LNCaP clone FGC (cell line): ENCODE measurements at regions not wholly inside any gene's neighbourhood (a gene's known extent, or its start where the extent isn't known, plus 50 kb on each side); places are given as distances from the start of the nearest gene placed in this dataset.
"Not testable (repeated sequence)": the region's sequence is repeated elsewhere in the genome, so short reads cannot be mapped to it uniquely, and the experiment has no call there.

Experiments
- DNase-seq: peaks from one replicate; pipeline ENCODE4 v3.0.0-alpha.2; 2011; ENCODE audit warnings: low read depth
- H3K4me3 ChIP-seq: 2 replicates; pipeline ENCODE4 v1.5.1; 2011; ENCODE audit warnings: mild to moderate bottlenecking, low read depth, low read length, control low read depth
- CTCF ChIP-seq: IDR thresholded peaks from 2 replicates; pipeline ENCODE4 v1.5.1; 2012; ENCODE audit warnings: mild to moderate bottlenecking; ENCODE audit not compliant: control insufficient read depth, insufficient read depth; ENCODE audit errors: extremely low read depth

- H3K4me3 ChIP-seq: no peak overlapping the region
- no peak for TF ChIP-seq CTCF
- no peak for DNase-seq
These were observed 413.0 kb upstream of the CDH9 start for GRCh38 chr5:27451377-27451776.

- no peak for TF ChIP-seq CTCF
- H3K4me3 ChIP-seq: no peak overlapping the region
- no peak for DNase-seq
These were observed 412.2 kb upstream of the CDH9 start for GRCh38 chr5:27450607-27451006.

- DNase-seq, H3K4me3 ChIP-seq: not testable (repeated sequence)
These were observed 401.0 kb upstream of the CDH9 start for GRCh38 chr5:27439383-27439782.

GRCh38 chr5:27437594-27438200 lies 399.3 kb upstream of the CDH9 start:
- no peak overlapping the region for H3K4me3 ChIP-seq
- no peak for TF ChIP-seq CTCF
- DNase-seq: no peak

- no peak overlapping the region for H3K4me3 ChIP-seq
- TF ChIP-seq CTCF: no peak
These were observed 395.9 kb upstream of the CDH9 start for GRCh38 chr5:27434335-27434734.

GRCh38 chr5:27414099-27414498 lies 375.7 kb upstream of the CDH9 start:
- no peak for TF ChIP-seq CTCF

More at GRCh38 chr5:27434335-27434734, 395.9 kb upstream of the CDH9 start:
- no peak for DNase-seq

GRCh38 chr5:27412384-27412783 lies 374.0 kb upstream of the CDH9 start:
- no peak for TF ChIP-seq CTCF
- no peak for DNase-seq
- H3K4me3 ChIP-seq: no peak overlapping the region

More at GRCh38 chr5:27414099-27414498, 375.7 kb upstream of the CDH9 start:
- no peak for DNase-seq
- no peak overlapping the region for H3K4me3 ChIP-seq

- no peak for TF ChIP-seq CTCF
These were observed 367.6 kb upstream of the CDH9 start for GRCh38 chr5:27406020-27406419.

More at GRCh38 chr5:27406020-27406419, 367.6 kb upstream of the CDH9 start:
- no peak for DNase-seq
- H3K4me3 ChIP-seq: no peak overlapping the region
